ENCODE measurements at regions not wholly inside any gene's neighbourhood (a gene's known extent, or its start where the extent isn't known, plus 50 kb on each side); places are given as distances from the start of the nearest gene placed in this dataset.
"Not testable (repeated sequence)": the region's sequence is repeated elsewhere in the genome, so short reads cannot be mapped to it uniquely, and the experiment has no call there.

- DNase-seq (ENCODE audit: extremely low spot score): no peak
- POLR2A ChIA-PET: no interaction called here
- CTCF ChIA-PET: no interaction called here
- TF ChIP-seq CTBP1 (IDR thresholded peaks at IDR 0.05; ENCODE audit: borderline replicate concordance) (no peak), PKNOX1 (IDR thresholded peaks at IDR 0.05) (no peak), SUZ12 (IDR thresholded peaks at IDR 0.05) (no peak), SP1 (IDR thresholded peaks at IDR 0.05) (no peak), ELF4 (IDR thresholded peaks at IDR 0.05) (no peak), L3MBTL2 (conservative IDR thresholded peaks at IDR 0.05) (no peak), TARDBP (IDR thresholded peaks at IDR 0.05) (no peak), BHLHE40 (IDR thresholded peaks at IDR 0.05; ENCODE audit: borderline replicate concordance) (no peak), FOXM1 (IDR thresholded peaks at IDR 0.05; ENCODE audit: borderline replicate concordance) (no peak), FOXK2 (IDR thresholded peaks at IDR 0.05) (no peak), HDGF (IDR thresholded peaks at IDR 0.05; ENCODE audit: borderline replicate concordance) (no peak)
Measured at GRCh38 chr17:37859451-37859850, 64.8 kb upstream of the TBC1D3K start.

- CTCF ChIA-PET; DNase-seq (ENCODE audit: extremely low spot score); POLR2A ChIA-PET: not testable (repeated sequence)
Measured at GRCh38 chr17:37858391-37858790, 65.8 kb upstream of the TBC1D3K start.

- no peak for DNase-seq (ENCODE audit: extremely low spot score)
- ChIA-PET POLR2A (no interaction called here), CTCF (no interaction called here)
- TF ChIP-seq NFRKB (IDR thresholded peaks at IDR 0.05) (no peak), PKNOX1 (IDR thresholded peaks at IDR 0.05) (no peak), SP1 (IDR thresholded peaks at IDR 0.05) (no peak), TARDBP (IDR thresholded peaks at IDR 0.05) (no peak), BHLHE40 (IDR thresholded peaks at IDR 0.05; ENCODE audit: borderline replicate concordance) (no peak), HDGF (IDR thresholded peaks at IDR 0.05; ENCODE audit: borderline replicate concordance) (no peak), FOXA1 (IDR thresholded peaks at IDR 0.05) (no peak), FOXM1 (IDR thresholded peaks at IDR 0.05; ENCODE audit: borderline replicate concordance) (no peak), CTBP1 (IDR thresholded peaks at IDR 0.05; ENCODE audit: borderline replicate concordance) (no peak), ARNT (IDR thresholded peaks at IDR 0.05) (no peak)
Measured at GRCh38 chr17:37856245-37856644, 68.0 kb upstream of the TBC1D3K start.

GRCh38 chr17:37849617-37849972, 74.6 kb upstream of the TBC1D3K start:
- ChIA-PET CTCF (no interaction called here), POLR2A (no interaction called here)
- no peak for TF ChIP-seq HDGF (IDR thresholded peaks at IDR 0.05; ENCODE audit: borderline replicate concordance)
- TF ChIP-seq LEF1 (IDR thresholded peaks at IDR 0.05; ENCODE audit: borderline replicate concordance): no peak
- no peak for TF ChIP-seq SP1 (IDR thresholded peaks at IDR 0.05)
- TF ChIP-seq FOXK2 (IDR thresholded peaks at IDR 0.05): no peak
- no peak for TF ChIP-seq NFRKB (IDR thresholded peaks at IDR 0.05)
- no peak for TF ChIP-seq PKNOX1 (IDR thresholded peaks at IDR 0.05)
- TF ChIP-seq ZNF384 (IDR thresholded peaks at IDR 0.05): no peak
- no peak for TF ChIP-seq FOXA1 (IDR thresholded peaks at IDR 0.05)
- no peak for TF ChIP-seq CTBP1 (IDR thresholded peaks at IDR 0.05; ENCODE audit: borderline replicate concordance)
- TF ChIP-seq L3MBTL2 (conservative IDR thresholded peaks at IDR 0.05): no peak
- no peak for TF ChIP-seq SUZ12 (IDR thresholded peaks at IDR 0.05)
- no peak for TF ChIP-seq TARDBP (IDR thresholded peaks at IDR 0.05)
- TF ChIP-seq ARNT (IDR thresholded peaks at IDR 0.05): no peak
- no peak for TF ChIP-seq FOXM1 (IDR thresholded peaks at IDR 0.05; ENCODE audit: borderline replicate concordance)
- TF ChIP-seq BHLHE40 (IDR thresholded peaks at IDR 0.05; ENCODE audit: borderline replicate concordance): no peak
- TF ChIP-seq ELF4 (IDR thresholded peaks at IDR 0.05): no peak
- no peak for DNase-seq (ENCODE audit: extremely low spot score)

- DNase-seq (ENCODE audit: extremely low spot score): no peak
- TF ChIP-seq LEF1 (IDR thresholded peaks at IDR 0.05; ENCODE audit: borderline replicate concordance): no peak
- no peak for TF ChIP-seq ZNF384 (IDR thresholded peaks at IDR 0.05)
- TF ChIP-seq TARDBP (IDR thresholded peaks at IDR 0.05): no peak
- TF ChIP-seq HDGF (IDR thresholded peaks at IDR 0.05; ENCODE audit: borderline replicate concordance): no peak
- no peak for TF ChIP-seq FOXM1 (IDR thresholded peaks at IDR 0.05; ENCODE audit: borderline replicate concordance)
- no peak for TF ChIP-seq ARNT (IDR thresholded peaks at IDR 0.05)
- TF ChIP-seq FOXA1 (IDR thresholded peaks at IDR 0.05): no peak
- TF ChIP-seq FOXK2 (IDR thresholded peaks at IDR 0.05): no peak
- ChIA-PET CTCF (no interaction called here), POLR2A (no interaction called here)
Measured at GRCh38 chr17:37848690-37849616, 75.3 kb upstream of the TBC1D3K start.

GRCh38 chr17:37847811-37848331, 76.3 kb upstream of the TBC1D3K start:
- ChIA-PET CTCF (no interaction called here), POLR2A (no interaction called here)
- DNase-seq (ENCODE audit: extremely low spot score): no peak
- TF ChIP-seq CTBP1 (IDR thresholded peaks at IDR 0.05; ENCODE audit: borderline replicate concordance) (no peak), ZNF384 (IDR thresholded peaks at IDR 0.05) (no peak), L3MBTL2 (conservative IDR thresholded peaks at IDR 0.05) (no peak)
